ENCODE measurements at regions not wholly inside any gene's neighbourhood (a gene's known extent, or its start where the extent isn't known, plus 50 kb on each side); places are given as distances from the start of the nearest gene placed in this dataset.

GRCh38 chr7:45977256-45977780, 56.2 kb upstream of the IGFBP3 start:
- TF ChIP-seq GATA2 (IDR thresholded peaks at IDR 0.05; ENCODE audit: low read depth, low read length) = no peak
- TF ChIP-seq GATA3 (IDR thresholded peaks at IDR 0.05; ENCODE audit: low read depth, low read length) = no peak

Data from SH-SY5Y (cell line).